ENCODE measurements at regions not wholly inside any gene's neighbourhood (a gene's known extent, or its start where the extent isn't known, plus 50 kb on each side); places are given as distances from the start of the nearest gene placed in this dataset.

- Histone ChIP-seq H3K27ac (replicated peaks) (no peak overlapping the region), H3K4me3 (replicated peaks; ENCODE audit: insufficient read depth, low read length) (no peak overlapping the region), H3K27me3 (ENCODE audit: insufficient read depth, poor library complexity, severe bottlenecking) (no peaks in the 10 kb centered on the region)
- no peak for DNase-seq (ENCODE audit: low read depth in 1 of 2, low spot score in 1 of 2)
- TF ChIP-seq POLR2AphosphoS5 (IDR thresholded peaks at IDR 0.05; ENCODE audit: low read depth) (no peak), SPI1 (IDR thresholded peaks at IDR 0.05; ENCODE audit: borderline replicate concordance, low read depth) (no peak), CTCF (IDR thresholded peaks at IDR 0.05; ENCODE audit: insufficient read depth, low read length) (no peak), GABPA (IDR thresholded peaks at IDR 0.05; ENCODE audit: low read depth) (no peak), REST (IDR thresholded peaks at IDR 0.05; ENCODE audit: insufficient replicate concordance, low read depth) (no peak)
Measured at GRCh38 chr4:24195991-24196736, 306.3 kb upstream of the PPARGC1A start.

- no peak for TF ChIP-seq REST (IDR thresholded peaks at IDR 0.05; ENCODE audit: insufficient replicate concordance, low read depth)
- TF ChIP-seq SPI1 (IDR thresholded peaks at IDR 0.05; ENCODE audit: borderline replicate concordance, low read depth): no peak
- no peak for TF ChIP-seq POLR2AphosphoS5 (IDR thresholded peaks at IDR 0.05; ENCODE audit: low read depth)
- no peak for TF ChIP-seq GABPA (IDR thresholded peaks at IDR 0.05; ENCODE audit: low read depth)
- TF ChIP-seq CTCF (IDR thresholded peaks at IDR 0.05; ENCODE audit: insufficient read depth, low read length): no peak
- Histone ChIP-seq H3K27ac (replicated peaks) (no peak overlapping the region), H3K27me3 (ENCODE audit: insufficient read depth, poor library complexity, severe bottlenecking) (no peaks in the 10 kb centered on the region), H3K4me3 (replicated peaks; ENCODE audit: insufficient read depth, low read length) (no peak overlapping the region)
- DNase-seq (ENCODE audit: low read depth in 1 of 2, low spot score in 1 of 2): no peak
Measured at GRCh38 chr4:24192018-24192641, 302.3 kb upstream of the PPARGC1A start.

DNA sequence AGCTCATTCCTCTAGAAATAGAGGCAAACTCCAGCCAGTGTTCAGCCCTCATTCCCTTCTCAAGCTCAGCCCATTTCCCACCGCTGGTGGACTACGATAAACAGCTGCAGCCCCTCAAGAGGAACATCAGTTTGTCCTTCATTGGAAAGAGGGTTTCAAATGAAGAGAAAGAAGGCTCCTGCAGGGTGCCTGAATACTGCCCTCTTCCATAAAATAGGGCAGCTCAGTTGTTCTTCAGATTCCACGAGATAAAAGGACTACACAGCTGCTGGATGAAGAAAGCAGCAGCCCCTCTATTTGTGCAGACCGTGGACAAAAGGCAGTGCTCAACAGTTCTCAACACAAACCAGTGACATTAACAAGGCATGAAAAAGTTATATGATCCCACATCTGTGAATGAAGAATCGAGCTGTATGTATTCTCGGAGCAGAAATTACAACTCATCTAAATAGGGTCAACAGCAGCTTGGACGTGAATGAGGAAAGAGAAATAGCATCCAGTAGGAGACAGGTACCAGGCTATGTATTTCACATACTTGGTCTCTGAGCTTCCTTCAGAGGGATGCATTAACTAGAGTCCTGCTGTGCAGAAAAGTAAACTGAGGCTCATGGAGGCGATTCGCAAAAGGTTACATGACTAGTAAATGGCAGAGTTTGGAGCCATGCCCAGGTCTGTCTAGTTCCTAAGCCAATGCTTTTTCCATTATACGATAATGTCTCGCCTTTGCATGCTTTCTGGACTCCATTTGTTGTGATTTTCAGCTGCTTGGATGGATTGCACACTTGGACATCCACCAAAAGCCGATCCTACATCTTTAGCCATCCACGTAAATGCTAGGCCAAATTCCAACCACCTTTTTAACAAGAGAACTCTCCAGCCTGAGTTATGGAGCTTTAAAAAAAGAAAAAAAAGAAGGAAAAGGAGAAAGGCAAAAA, 301.2 kb upstream of the PPARGC1A start:
- H3K4me3 ChIP-seq (replicated peaks; ENCODE audit: insufficient read depth, low read length): no peak overlapping the region
- no peaks in the 10 kb centered on the region for H3K27me3 ChIP-seq (ENCODE audit: insufficient read depth, poor library complexity, severe bottlenecking)
- H3K27ac ChIP-seq (replicated peaks): no peak overlapping the region
- DNase-seq (ENCODE audit: low read depth in 1 of 2, low spot score in 1 of 2): no peak
- TF ChIP-seq CTCF (IDR thresholded peaks at IDR 0.05; ENCODE audit: insufficient read depth, low read length) (no peak), SPI1 (IDR thresholded peaks at IDR 0.05; ENCODE audit: borderline replicate concordance, low read depth) (no peak), POLR2AphosphoS5 (IDR thresholded peaks at IDR 0.05; ENCODE audit: low read depth) (no peak), REST (IDR thresholded peaks at IDR 0.05; ENCODE audit: insufficient replicate concordance, low read depth) (no peak), GABPA (IDR thresholded peaks at IDR 0.05; ENCODE audit: low read depth) (no peak)

Data from HL-60 (cell line).